ENCODE measurements at regions not wholly inside any gene's neighbourhood (a gene's known extent, or its start where the extent isn't known, plus 50 kb on each side); places are given as distances from the start of the nearest gene placed in this dataset.

DNA sequence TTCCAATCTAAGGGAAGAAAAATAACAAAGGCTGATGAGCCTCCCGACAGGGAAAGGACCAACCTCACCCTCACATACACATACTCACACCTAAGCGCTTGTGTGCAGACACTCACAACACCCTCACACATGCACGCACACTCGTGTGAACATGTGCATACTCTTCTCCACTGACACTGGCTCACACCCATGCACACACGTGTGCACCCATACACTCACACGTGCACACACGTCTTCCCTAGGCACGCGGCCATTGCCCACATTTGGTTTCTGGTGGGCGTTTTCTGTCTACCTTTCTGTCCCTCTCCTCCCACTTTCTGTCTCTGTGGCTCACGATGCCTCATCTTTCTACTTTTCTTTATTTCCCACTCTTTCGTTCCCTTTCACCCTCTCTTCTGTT, 169.7 kb upstream of the MVB12B start:
- no peak overlapping the region for H2BK120ac ChIP-seq (ENCODE audit: low read depth, low read length)
- no peak overlapping the region for H3K23ac ChIP-seq (ENCODE audit: low read length in 2 of 2)
- no peak overlapping the region for H2AK5ac ChIP-seq (ENCODE audit: low read length, severe bottlenecking)
- no peak overlapping the region for H3K27ac ChIP-seq (ENCODE audit: low read length, poor library complexity, severe bottlenecking)
- H3K9me3 ChIP-seq (ENCODE audit: control insufficient read depth, low read length) = peaks cover 6% of the 10 kb centered on the region
- no peaks in the 10 kb centered on the region for H3K36me3 ChIP-seq (ENCODE audit: control insufficient read depth in 1 of 2, insufficient read depth in 2 of 2, low read depth in 1 of 2, low read length in 2 of 2)
- no peak overlapping the region for H2BK15ac ChIP-seq (ENCODE audit: low read depth, poor library complexity, severe bottlenecking)
- H4K91ac ChIP-seq (ENCODE audit: low read length) = no peak overlapping the region
- no peak overlapping the region for H3K18ac ChIP-seq (ENCODE audit: low read depth in 1 of 2, low read length in 2 of 2)
- H3K4me3 ChIP-seq (ENCODE audit: insufficient read depth in 1 of 2, low read depth in 1 of 2, low read length in 2 of 2) = no peak overlapping the region
- no peak overlapping the region for H4K8ac ChIP-seq (ENCODE audit: low read length)
- no peak overlapping the region for H2AFZ ChIP-seq (ENCODE audit: low read depth, low read length)
- no peak overlapping the region for H3K14ac ChIP-seq (ENCODE audit: low read length in 2 of 2)
- peaks cover 41 to 76% of the 10 kb centered on the region in 2 experiments for H3K27me3 ChIP-seq (ENCODE audit: control insufficient read depth in 1 of 2, insufficient read depth in 1 of 2, low read length in 2 of 2)
- no peak overlapping the region for H2BK12ac ChIP-seq (ENCODE audit: low read length in 2 of 2)
- no peak overlapping the region for H3K4me2 ChIP-seq (ENCODE audit: low read length, poor library complexity, severe bottlenecking)
- H3K4me1 ChIP-seq (ENCODE audit: control insufficient read depth, insufficient read depth, low read depth, low read length) = no peaks in the 10 kb centered on the region
- H2BK5ac ChIP-seq (ENCODE audit: low read depth, low read length, poor library complexity, severe bottlenecking) = no peak overlapping the region
- no peak for DNase-seq
- H3K4ac ChIP-seq (ENCODE audit: low read depth in 1 of 2, low read length in 2 of 2) = no peak overlapping the region
- no peaks in the 10 kb centered on the region for H3K79me1 ChIP-seq (replicated peaks; ENCODE audit: low read length, poor library complexity, severe bottlenecking)
- no peak overlapping the region for H3K9ac ChIP-seq (ENCODE audit: low read length)
- 90% methylated on average over 12 of the region's 12 CpGs for WGBS

DNA sequence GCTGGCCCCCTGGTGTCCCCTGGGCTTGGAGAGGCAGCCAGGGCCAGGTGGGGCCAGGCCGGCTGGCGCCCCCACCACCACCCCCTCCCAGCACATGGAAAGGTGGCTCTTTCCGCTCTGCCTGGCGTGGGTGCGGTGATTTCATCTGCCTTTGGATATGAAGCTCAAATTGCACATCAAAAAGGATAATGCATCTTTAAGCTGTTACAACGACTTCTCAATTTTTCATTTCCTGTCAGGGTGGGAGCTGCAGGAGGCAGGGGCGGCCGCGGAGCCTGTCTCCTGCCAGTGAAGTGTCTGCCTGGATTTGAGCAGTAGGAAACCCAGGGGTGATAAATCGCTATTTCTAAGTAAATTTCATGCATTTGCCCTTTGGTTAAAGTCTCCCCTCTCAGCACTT, 169.2 kb upstream of the MVB12B start:
- Histone ChIP-seq H3K4me3 (ENCODE audit: insufficient read depth in 1 of 2, low read depth in 1 of 2, low read length in 2 of 2) (no peak overlapping the region), H3K27ac (ENCODE audit: low read length, poor library complexity, severe bottlenecking) (no peak overlapping the region), H3K23ac (ENCODE audit: low read length in 2 of 2) (no peak overlapping the region), H4K91ac (ENCODE audit: low read length) (no peak overlapping the region), H2BK12ac (ENCODE audit: low read length in 2 of 2) (no peak overlapping the region), H4K8ac (ENCODE audit: low read length) (no peak overlapping the region), H2BK15ac (ENCODE audit: low read depth, poor library complexity, severe bottlenecking) (no peak overlapping the region), H2BK5ac (ENCODE audit: low read depth, low read length, poor library complexity, severe bottlenecking) (no peak overlapping the region), H3K9me3 (ENCODE audit: control insufficient read depth, low read length) (peaks cover 6% of the 10 kb centered on the region), H3K9ac (ENCODE audit: low read length) (no peak overlapping the region), H3K27me3 (ENCODE audit: control insufficient read depth in 1 of 2, insufficient read depth in 1 of 2, low read length in 2 of 2) (peaks cover 37 to 70% of the 10 kb centered on the region in 2 experiments), H3K79me1 (replicated peaks; ENCODE audit: low read length, poor library complexity, severe bottlenecking) (no peaks in the 10 kb centered on the region), H3K36me3 (ENCODE audit: control insufficient read depth in 1 of 2, insufficient read depth in 2 of 2, low read depth in 1 of 2, low read length in 2 of 2) (no peaks in the 10 kb centered on the region), H3K4me1 (ENCODE audit: control insufficient read depth, insufficient read depth, low read depth, low read length) (no peaks in the 10 kb centered on the region), H2BK120ac (ENCODE audit: low read depth, low read length) (no peak overlapping the region), H3K4ac (ENCODE audit: low read depth in 1 of 2, low read length in 2 of 2) (no peak overlapping the region), H2AK5ac (ENCODE audit: low read length, severe bottlenecking) (no peak overlapping the region), H3K14ac (ENCODE audit: low read length in 2 of 2) (no peak overlapping the region), H3K4me2 (ENCODE audit: low read length, poor library complexity, severe bottlenecking) (no peak overlapping the region), H3K18ac (ENCODE audit: low read depth in 1 of 2, low read length in 2 of 2) (no peak overlapping the region), H2AFZ (ENCODE audit: low read depth, low read length) (no peak overlapping the region)
- no peak for DNase-seq
- WGBS = 52% methylated on average over 9 of the region's 10 CpGs

DNA sequence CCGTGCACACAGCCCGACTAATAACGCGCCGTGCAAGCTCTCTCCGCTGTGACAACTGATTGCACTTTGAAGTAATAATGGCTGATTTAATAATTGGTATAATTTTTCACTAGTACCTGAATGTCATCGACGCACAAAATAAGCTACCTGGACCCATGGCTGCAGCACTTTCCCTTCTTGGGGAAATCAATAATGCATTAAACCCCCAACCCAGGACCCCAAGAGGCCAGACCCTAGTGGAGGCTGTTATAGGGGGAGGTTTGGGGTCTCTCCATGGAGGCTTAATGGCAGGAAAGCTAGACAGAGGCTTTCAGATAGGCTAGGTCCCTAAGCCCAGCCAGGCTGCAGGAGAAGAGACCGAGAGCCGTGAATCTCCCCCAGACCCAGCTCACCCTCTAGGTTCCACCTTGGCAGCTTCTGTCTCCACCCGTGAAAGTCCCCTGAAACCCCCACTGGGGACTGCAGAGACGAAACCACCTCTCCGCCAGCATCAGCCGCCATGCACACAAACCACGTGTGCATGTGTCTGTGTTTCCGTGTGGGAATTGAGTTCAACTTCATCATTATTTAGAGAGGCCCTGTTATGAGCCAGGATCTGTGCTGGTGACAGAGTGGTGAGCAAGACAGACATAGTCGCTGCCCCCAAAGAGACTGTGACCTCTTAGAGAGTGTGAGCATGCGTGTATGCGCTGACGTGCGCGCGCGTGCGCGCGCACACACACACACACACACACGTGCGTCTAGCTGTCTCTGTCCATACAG, 168.6 kb upstream of the MVB12B start:
- peaks cover 2% of the 10 kb centered on the region for H3K4me1 ChIP-seq (ENCODE audit: control insufficient read depth, insufficient read depth, low read depth, low read length)
- no peak overlapping the region for H3K9ac ChIP-seq (ENCODE audit: low read length)
- H3K23ac ChIP-seq (ENCODE audit: low read length in 2 of 2) = no peak overlapping the region
- H3K4ac ChIP-seq (ENCODE audit: low read depth in 1 of 2, low read length in 2 of 2) = no peak overlapping the region
- H3K79me1 ChIP-seq (replicated peaks; ENCODE audit: low read length, poor library complexity, severe bottlenecking) = no peaks in the 10 kb centered on the region
- H4K91ac ChIP-seq (ENCODE audit: low read length) = no peak overlapping the region
- no peak overlapping the region for H2BK5ac ChIP-seq (ENCODE audit: low read depth, low read length, poor library complexity, severe bottlenecking)
- H3K27ac ChIP-seq (ENCODE audit: low read length, poor library complexity, severe bottlenecking) = no peak overlapping the region
- no peak for DNase-seq
- WGBS = 74% methylated on average over 27 of the region's 29 CpGs
- H3K18ac ChIP-seq (ENCODE audit: low read depth in 1 of 2, low read length in 2 of 2) = no peak overlapping the region
- H2BK12ac ChIP-seq (ENCODE audit: low read length in 2 of 2) = no peak overlapping the region
- H2AFZ ChIP-seq (ENCODE audit: low read depth, low read length) = no peak overlapping the region
- H2BK120ac ChIP-seq (ENCODE audit: low read depth, low read length) = no peak overlapping the region
- H3K27me3 ChIP-seq (ENCODE audit: control insufficient read depth in 1 of 2, insufficient read depth in 1 of 2, low read length in 2 of 2) = peaks cover 41 to 69% of the 10 kb centered on the region in 2 experiments
- H3K36me3 ChIP-seq (ENCODE audit: control insufficient read depth in 1 of 2, insufficient read depth in 2 of 2, low read depth in 1 of 2, low read length in 2 of 2) = no peaks in the 10 kb centered on the region
- H3K4me3 ChIP-seq (ENCODE audit: insufficient read depth in 1 of 2, low read depth in 1 of 2, low read length in 2 of 2) = no peak overlapping the region
- H3K4me2 ChIP-seq (ENCODE audit: low read length, poor library complexity, severe bottlenecking) = no peak overlapping the region
- H2BK15ac ChIP-seq (ENCODE audit: low read depth, poor library complexity, severe bottlenecking) = no peak overlapping the region
- peaks cover 3% of the 10 kb centered on the region for H3K9me3 ChIP-seq (ENCODE audit: control insufficient read depth, low read length)
- H4K8ac ChIP-seq (ENCODE audit: low read length) = no peak overlapping the region
- H2AK5ac ChIP-seq (ENCODE audit: low read length, severe bottlenecking) = no peak overlapping the region
- no peak overlapping the region for H3K14ac ChIP-seq (ENCODE audit: low read length in 2 of 2)

DNA sequence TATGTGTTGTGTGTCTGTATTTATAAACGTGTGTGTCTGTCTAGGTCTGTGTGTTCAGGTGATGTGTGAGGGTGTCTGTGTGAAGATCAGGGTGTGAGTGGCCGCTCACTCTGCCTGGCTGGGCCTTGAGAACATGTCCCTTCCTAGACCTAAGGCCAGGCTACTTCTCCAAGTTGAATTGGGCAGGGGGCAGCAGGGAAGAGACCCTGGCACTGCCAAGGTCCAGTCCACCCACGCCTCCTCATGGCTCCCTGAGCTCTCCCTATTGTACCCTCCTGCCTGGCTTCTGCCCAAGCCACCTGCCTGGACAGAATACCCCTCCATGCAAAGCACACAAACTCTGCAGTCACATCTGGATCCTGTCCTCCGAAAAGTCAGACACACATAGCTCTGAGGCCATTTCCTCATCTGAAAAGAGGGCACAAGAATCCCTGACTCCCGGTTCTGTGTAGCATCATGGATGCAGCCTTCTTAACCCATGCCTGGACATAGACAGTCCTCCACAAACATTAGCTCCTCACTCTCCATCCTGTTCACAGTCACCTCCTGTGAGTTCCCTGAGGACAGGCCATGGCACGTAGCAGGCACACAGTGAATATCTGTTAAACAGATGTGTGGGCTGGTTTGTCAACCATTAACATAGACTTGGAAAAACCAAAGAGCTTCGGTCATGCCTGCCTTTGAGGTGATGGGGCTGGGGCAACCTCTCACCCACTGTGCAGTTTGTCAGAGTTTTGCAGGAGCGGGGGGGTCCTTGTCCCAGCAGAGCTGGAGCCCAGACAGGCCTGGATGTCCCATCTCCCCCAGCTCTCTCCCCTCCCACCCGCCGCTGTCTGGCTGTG, 167.8 kb upstream of the MVB12B start:
- no peak overlapping the region for H4K91ac ChIP-seq (ENCODE audit: low read length)
- H3K14ac ChIP-seq (ENCODE audit: low read length in 2 of 2) = no peak overlapping the region
- no peak overlapping the region for H3K27ac ChIP-seq (ENCODE audit: low read length, poor library complexity, severe bottlenecking)
- H3K18ac ChIP-seq (ENCODE audit: low read depth in 1 of 2, low read length in 2 of 2) = no peak overlapping the region
- H2AFZ ChIP-seq (ENCODE audit: low read depth, low read length) = no peak overlapping the region
- no peak overlapping the region for H2AK5ac ChIP-seq (ENCODE audit: low read length, severe bottlenecking)
- H3K9ac ChIP-seq (ENCODE audit: low read length) = no peak overlapping the region
- peaks cover 41 to 68% of the 10 kb centered on the region in 2 experiments for H3K27me3 ChIP-seq (ENCODE audit: control insufficient read depth in 1 of 2, insufficient read depth in 1 of 2, low read length in 2 of 2)
- peaks cover 3% of the 10 kb centered on the region for H3K9me3 ChIP-seq (ENCODE audit: control insufficient read depth, low read length)
- H3K4ac ChIP-seq (ENCODE audit: low read depth in 1 of 2, low read length in 2 of 2) = no peak overlapping the region
- no peak overlapping the region for H2BK120ac ChIP-seq (ENCODE audit: low read depth, low read length)
- H3K4me2 ChIP-seq (ENCODE audit: low read length, poor library complexity, severe bottlenecking) = no peak overlapping the region
- no peak overlapping the region for H2BK12ac ChIP-seq (ENCODE audit: low read length in 2 of 2)
- no peak overlapping the region for H2BK5ac ChIP-seq (ENCODE audit: low read depth, low read length, poor library complexity, severe bottlenecking)
- H3K36me3 ChIP-seq (ENCODE audit: control insufficient read depth in 1 of 2, insufficient read depth in 2 of 2, low read depth in 1 of 2, low read length in 2 of 2) = no peaks in the 10 kb centered on the region
- 76% methylated on average over 9 of the region's 10 CpGs for WGBS
- H4K8ac ChIP-seq (ENCODE audit: low read length) = no peak overlapping the region
- H2BK15ac ChIP-seq (ENCODE audit: low read depth, poor library complexity, severe bottlenecking) = no peak overlapping the region
- H3K4me1 ChIP-seq (ENCODE audit: control insufficient read depth, insufficient read depth, low read depth, low read length) = peaks cover 2% of the 10 kb centered on the region
- no peak overlapping the region for H3K23ac ChIP-seq (ENCODE audit: low read length in 2 of 2)
- no peak overlapping the region for H3K4me3 ChIP-seq (ENCODE audit: insufficient read depth in 1 of 2, low read depth in 1 of 2, low read length in 2 of 2)
- no peak for DNase-seq
- H3K79me1 ChIP-seq (replicated peaks; ENCODE audit: low read length, poor library complexity, severe bottlenecking) = no peaks in the 10 kb centered on the region

Measured in mesenchymal stem cell (in vitro differentiated cells and primary cell).